ENCODE measurements at regions not wholly inside any gene's neighbourhood (a gene's known extent, or its start where the extent isn't known, plus 50 kb on each side); places are given as distances from the start of the nearest gene placed in this dataset.
"Not testable (repeated sequence)": the region's sequence is repeated elsewhere in the genome, so short reads cannot be mapped to it uniquely, and the experiment has no call there.

DNA sequence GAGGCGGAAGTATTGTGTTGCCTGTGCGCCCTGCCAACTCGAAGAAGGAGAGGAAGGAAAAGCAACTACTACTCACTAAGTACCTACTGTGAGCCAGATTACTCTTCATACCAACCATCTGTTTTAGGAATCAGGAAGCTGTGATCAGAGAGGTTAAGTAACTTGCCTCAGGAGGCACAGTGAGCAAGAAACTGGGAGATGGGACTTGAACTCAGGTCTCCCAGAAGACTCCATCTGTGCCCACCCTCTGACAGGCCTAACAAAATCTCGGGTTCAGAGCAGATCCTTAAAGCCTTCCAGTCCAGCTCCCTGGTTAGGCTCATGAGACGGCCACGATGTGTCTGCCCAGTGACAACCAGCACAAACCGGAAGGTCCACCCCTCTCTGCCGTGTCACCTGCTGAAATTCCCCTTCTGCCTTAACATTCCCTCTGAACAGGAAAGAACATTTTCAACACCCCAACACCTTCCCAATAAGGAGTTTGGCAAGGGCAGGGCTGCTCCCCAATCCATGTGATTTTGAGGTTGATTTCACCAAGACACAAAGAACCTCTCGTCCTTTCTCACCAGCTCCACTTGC, 230.1 kb downstream of the TOMM20 start:
- peaks cover 15% of the 10 kb centered on the region for H3K4me1 Mint-ChIP-seq
- ATAC-seq, result no peak
- H3K27ac Mint-ChIP-seq, result no peak overlapping the region
- DNase-seq (ENCODE audit: low spot score in 2 of 2), result no peak
- no peaks in the 10 kb centered on the region for H3K9me3 Mint-ChIP-seq
- no peaks in the 10 kb centered on the region for H3K36me3 Mint-ChIP-seq
- H3K4me3 Mint-ChIP-seq, result no peak overlapping the region

DNA sequence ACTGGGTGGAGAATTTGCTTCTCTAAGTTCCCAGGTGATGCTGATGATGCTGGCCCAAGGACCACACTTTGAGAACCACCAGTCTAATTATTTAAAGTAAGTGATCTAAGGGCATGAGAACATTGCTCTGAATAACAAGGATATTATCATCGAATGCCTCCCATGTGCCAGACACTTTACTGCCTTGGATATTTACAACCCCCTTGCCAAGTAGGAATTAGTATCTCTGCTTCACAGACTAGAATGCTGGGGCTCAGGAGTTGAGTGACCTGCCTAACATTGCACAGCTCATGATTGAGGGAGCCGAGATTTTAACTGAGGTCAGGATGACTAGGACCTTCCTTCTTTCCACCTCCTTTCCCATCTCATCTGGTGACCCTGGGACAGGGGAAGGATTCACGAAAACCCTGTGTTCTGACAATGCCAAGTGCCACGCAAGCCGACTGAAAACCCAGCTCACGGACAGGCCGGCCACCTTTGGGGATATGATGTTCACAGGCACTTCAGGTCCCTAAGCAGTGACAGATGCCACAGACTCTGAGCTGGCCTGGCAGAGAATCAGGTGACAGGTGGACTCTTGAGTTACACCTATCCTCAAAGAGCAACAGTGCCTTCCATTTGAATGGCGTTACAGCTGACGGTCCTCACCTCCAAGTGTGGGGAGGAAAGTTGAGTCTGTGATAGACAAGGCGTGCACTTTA, 230.7 kb downstream of the TOMM20 start:
- Mint-ChIP-seq H3K4me1 (peaks cover 21% of the 10 kb centered on the region), H3K9me3 (no peaks in the 10 kb centered on the region), H3K36me3 (no peaks in the 10 kb centered on the region), H3K27ac (no peak overlapping the region), H3K4me3 (no peak overlapping the region)
- ATAC-seq (no peak), DNase-seq (ENCODE audit: low spot score in 2 of 2) (no peak)

DNA sequence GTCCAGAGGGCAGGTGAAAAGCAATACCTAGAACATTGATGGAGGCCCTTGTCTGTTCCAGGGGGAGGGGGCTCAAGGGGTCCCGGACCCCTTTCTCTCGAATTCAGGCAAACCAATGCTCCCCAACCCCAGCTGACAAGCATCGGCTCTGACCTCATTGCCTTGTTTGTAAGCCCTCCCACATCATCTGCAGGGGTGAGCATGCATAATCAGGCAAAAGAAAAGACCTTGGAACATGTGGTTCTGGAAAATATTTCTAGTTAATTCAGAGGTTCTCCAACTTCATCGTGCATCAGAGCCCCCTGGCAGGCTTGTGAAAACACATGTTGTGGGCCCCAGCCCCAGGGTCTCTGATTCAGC, 231.3 kb downstream of the TOMM20 start:
- no peaks in the 10 kb centered on the region for H3K9me3 Mint-ChIP-seq
- H3K4me1 Mint-ChIP-seq, result peaks cover 21% of the 10 kb centered on the region
- H3K36me3 Mint-ChIP-seq, result no peaks in the 10 kb centered on the region
- H3K4me3 Mint-ChIP-seq, result no peak overlapping the region
- ATAC-seq (no peak), DNase-seq (ENCODE audit: low spot score in 2 of 2) (no peak)
- no peak overlapping the region for H3K27ac Mint-ChIP-seq

DNA sequence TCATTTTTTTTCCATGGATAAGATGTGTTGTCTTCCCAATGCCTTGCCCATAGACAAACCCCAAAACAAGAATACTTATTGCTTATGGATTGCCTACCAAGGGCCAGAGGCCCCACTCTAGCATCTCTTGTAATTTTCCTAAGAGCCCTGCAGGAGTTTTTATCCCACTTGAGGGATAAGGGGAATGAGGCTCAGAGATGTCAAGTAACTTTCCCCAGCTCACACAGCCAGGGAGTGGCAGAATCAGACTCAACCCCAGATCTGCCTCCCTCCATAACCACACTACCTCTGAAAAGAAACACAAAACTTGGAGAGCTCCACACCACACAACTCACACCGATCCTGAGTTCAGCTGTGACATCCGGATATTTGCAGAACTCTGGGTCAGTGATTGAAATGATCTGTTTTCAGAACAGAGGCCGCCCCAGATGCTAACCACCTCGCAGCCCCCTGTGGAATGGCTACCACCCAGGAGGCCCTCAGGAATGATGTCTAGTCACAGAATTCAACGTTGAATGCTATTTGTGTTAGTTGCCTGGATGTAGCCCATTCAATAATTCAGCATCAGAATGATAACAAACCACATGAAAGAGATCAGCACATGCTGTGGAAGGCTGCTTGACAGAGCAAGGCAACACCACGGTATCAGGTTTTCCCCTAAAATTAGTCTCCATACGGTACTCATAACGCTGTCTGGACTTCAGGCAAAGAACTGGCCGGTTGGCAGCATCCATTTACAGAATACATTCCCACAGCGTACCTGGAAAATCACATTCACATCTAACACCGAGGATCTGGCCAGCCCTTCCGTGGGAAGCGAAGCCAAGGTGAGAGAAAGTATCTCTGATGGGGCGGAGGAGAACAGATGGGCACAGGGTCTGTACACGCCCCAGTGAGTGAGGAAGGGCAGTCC, 231.9 kb downstream of the TOMM20 start:
- H3K27ac Mint-ChIP-seq, result peak overlapping the region; percentile 26
- no peak overlapping the region for H3K4me3 Mint-ChIP-seq
- ATAC-seq, result no peak
- no peak for DNase-seq (ENCODE audit: low spot score in 2 of 2)
- no peaks in the 10 kb centered on the region for H3K9me3 Mint-ChIP-seq
- no peaks in the 10 kb centered on the region for H3K36me3 Mint-ChIP-seq
- peaks cover 21% of the 10 kb centered on the region for H3K4me1 Mint-ChIP-seq

DNA sequence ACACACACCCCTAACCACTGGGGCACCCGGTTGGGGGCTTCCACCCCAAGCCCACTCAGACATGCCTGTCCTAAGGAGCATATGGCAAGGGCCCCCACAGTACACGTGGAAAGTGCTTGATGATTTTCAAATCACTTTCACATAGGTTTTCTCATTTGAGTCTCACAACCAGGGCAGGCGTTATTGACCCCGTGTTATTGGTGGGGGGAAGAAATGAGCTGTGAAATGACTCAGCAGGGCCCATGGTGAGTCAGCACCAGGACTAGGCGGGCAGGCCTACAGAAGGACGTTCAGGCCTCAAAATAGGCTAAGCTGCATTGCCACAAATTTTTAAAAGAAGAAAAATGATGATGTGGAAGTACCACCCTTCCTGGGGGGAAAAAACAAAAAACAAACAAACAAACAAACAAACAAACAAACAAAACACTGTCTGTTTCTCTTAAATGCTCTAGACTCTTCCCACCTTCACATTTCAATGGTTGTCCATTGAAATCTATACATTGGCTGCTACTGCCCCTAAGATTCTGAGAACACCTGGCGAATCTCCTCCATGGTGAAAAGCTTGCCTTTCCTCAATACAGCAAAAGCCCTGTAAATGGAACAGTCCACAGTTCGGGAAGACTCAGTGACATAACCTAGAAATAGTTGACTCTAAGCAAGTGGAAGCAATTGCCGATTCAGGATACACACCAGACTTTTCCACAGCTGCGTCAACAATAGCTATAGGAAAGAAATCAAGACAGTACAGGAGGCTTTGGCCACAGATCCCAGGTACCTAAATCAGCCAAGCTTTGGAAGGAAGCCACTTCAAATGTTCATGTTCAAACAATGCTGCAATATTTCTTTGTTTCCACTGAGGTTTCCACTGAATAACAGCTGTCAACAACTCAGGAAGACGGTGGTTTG, 234.7 kb downstream of the TOMM20 start:
- peak; percentile 28 to 78 for DNase-seq (ENCODE audit: low spot score in 2 of 2)
- no peaks in the 10 kb centered on the region for H3K36me3 Mint-ChIP-seq
- no peak overlapping the region for H3K4me3 Mint-ChIP-seq
- ATAC-seq, result peak; percentile 99
- peaks cover 40% of the 10 kb centered on the region for H3K4me1 Mint-ChIP-seq
- H3K27ac Mint-ChIP-seq, result peak overlapping the region; percentile 37
- no peaks in the 10 kb centered on the region for H3K9me3 Mint-ChIP-seq

DNA sequence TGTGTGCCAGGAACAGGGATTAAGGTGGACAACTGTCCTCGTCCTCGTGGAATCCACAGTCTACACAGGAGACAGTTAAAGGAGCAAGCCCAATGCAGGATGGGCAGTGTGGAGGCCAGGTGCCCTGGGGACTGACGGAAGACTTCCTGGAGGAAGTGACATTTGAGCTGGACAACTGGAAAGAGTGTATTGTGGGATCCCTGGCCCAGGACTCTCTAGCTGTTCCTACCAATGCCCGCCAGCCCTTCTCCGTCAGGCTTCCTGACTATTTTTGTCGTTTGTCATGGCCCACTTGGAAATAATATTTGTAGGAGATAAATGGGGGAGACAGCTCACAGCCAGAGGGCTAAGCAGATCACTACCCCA, 235.3 kb downstream of the TOMM20 start:
- Mint-ChIP-seq H3K4me1 (peaks cover 40% of the 10 kb centered on the region), H3K4me3 (no peak overlapping the region), H3K27ac (peak overlapping the region; percentile 37), H3K9me3 (peaks cover 2% of the 10 kb centered on the region), H3K36me3 (no peaks in the 10 kb centered on the region)
- DNase-seq (ENCODE audit: low spot score in 2 of 2) (no peak), ATAC-seq (no peak)

DNA sequence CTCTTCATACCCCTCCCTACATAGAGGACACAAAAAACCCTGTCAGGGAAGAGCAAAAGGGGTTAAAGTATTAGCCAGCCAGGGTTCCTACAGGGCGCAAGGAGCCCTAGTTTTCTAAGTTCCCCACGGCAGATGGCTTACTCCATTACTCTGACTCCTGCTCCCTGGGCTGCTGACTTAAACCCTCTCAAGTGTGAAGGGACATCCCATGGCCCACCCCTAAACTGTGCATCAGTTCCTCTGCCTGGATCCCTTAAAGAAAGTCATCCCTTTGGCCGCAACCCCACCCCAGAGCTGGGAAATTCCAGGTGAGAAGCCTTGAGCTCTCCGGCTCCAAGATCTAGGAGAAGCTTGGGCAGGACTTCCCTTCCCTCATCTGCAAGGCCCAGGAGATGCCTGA, 236.0 kb downstream of the TOMM20 start:
- H3K9me3 Mint-ChIP-seq, result peaks cover 3% of the 10 kb centered on the region
- no peaks in the 10 kb centered on the region for H3K36me3 Mint-ChIP-seq
- no peak overlapping the region for H3K27ac Mint-ChIP-seq
- no peak for DNase-seq (ENCODE audit: low spot score in 2 of 2)
- ATAC-seq, result no peak
- peaks cover 40% of the 10 kb centered on the region for H3K4me1 Mint-ChIP-seq
- H3K4me3 Mint-ChIP-seq, result no peak overlapping the region

DNA sequence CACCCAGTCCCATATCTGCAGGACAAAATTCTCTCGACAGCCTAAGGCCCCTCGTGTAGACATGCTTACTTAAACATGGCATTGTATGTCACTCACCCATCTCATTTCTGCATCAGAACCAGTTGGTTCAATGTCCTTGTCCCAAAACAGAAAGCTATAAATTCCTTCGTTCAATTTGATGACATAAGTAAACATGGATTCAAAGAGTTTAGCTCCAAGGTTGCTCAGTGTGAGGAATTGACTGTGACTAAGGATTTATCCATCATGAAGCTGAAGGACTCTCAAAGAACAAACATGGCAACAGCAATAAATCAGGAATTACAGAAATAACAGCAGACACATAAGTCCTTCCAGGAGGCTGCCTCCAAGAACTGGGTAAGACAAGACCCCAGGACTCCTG, 237.2 kb downstream of the TOMM20 start:
- H3K4me1 Mint-ChIP-seq, result peaks cover 40% of the 10 kb centered on the region
- DNase-seq (ENCODE audit: low spot score in 2 of 2) (no peak), ATAC-seq (no peak)
- H3K9me3 Mint-ChIP-seq, result peaks cover 6% of the 10 kb centered on the region
- H3K27ac Mint-ChIP-seq, result no peak overlapping the region
- no peak overlapping the region for H3K4me3 Mint-ChIP-seq
- no peaks in the 10 kb centered on the region for H3K36me3 Mint-ChIP-seq

DNA sequence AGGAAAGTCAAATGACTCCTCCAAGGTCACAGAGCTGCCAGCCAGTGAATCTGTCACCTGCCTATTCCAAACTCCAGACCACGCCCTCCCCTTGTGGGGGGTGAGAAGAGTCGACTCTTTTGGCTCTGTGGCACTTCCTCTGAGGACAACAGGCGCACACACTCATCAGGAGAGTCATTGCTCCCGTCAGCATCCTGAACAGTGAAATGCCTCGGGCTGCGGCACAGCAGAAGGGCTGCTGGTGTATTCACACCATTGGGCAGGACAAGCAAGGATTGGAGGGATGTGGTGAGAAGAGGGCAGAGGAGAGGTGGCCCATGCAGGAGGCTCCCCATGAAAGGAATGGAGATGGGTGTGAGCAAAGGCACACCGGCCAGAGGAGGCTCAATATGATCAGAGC, 239.0 kb downstream of the TOMM20 start:
- Mint-ChIP-seq H3K9me3 (peaks cover 6% of the 10 kb centered on the region), H3K4me3 (no peak overlapping the region), H3K27ac (no peak overlapping the region), H3K4me1 (peaks cover 40% of the 10 kb centered on the region), H3K36me3 (no peaks in the 10 kb centered on the region)
- ATAC-seq, result no peak
- no peak for DNase-seq (ENCODE audit: low spot score in 2 of 2)

DNA sequence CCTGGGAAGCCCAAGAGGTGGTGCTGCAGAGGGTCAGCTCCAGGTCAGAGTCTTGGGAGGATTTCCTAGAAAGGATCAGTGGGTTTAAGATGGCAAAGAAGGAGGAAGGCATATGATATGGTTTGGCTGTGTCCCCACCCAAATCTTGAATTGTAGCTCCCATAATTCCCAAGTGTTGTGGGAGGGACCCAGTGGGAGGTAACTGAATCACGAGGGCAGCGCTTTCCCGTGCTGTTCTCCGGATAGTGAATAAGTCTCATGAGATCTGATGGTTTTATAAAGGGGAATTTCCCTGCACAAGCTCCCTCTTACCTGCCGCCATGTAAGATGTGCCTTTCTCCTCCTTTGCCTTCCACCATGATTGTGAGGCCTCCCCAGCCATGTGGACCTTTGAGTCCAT, 240.4 kb downstream of the TOMM20 start:
- not testable (repeated sequence) for ATAC-seq; H3K9me3 Mint-ChIP-seq; H3K36me3 Mint-ChIP-seq; H3K4me3 Mint-ChIP-seq; DNase-seq (ENCODE audit: low spot score in 2 of 2); H3K27ac Mint-ChIP-seq
- H3K4me1 Mint-ChIP-seq, result peaks cover 34% of the 10 kb centered on the region

DNA sequence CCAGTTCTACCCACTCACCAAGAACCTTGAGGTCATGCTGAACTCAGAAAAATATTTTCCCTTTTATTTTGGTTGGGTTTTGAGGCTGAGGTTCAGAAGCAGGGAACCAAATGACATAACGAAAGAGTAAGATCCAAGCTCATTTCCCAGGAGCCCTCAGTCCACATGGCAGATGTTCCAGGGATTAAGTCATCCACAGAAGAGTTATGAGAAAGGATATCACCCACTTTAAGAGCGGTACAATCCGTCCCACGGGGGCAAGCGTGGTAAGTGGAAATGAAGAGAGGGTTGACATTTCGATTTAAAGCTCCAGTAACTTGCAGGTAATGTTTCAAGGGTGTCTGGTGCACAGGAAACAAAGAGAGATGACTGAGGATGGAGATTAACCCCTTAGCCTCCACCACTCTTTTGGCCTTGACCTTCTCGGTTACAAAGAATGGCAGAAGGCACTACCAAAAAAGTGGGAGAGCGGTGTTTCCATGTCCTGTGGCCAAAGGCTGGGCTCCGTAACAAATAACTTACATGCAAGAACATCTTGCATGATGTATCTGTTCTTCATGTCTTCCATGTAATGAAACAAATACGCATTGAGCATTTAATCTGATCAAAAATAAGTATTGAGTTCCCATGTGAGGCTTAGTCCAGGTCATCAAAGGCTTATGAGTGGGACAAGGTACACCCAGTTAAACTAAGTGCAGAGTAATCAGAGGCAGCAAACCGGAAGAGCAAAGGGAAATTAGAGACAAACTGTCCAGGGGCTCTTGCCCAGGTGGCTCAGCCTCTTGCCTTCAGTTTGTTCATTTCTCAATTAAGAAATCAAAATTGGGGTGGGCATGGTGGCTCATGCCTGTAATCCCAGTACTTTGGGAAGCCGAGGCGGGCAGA, 241.4 kb downstream of the TOMM20 start:
- Mint-ChIP-seq H3K9me3 (peaks cover 6% of the 10 kb centered on the region), H3K36me3 (no peaks in the 10 kb centered on the region), H3K4me1 (peaks cover 40% of the 10 kb centered on the region), H3K4me3 (no peak overlapping the region), H3K27ac (no peak overlapping the region)
- no peak for DNase-seq (ENCODE audit: low spot score in 2 of 2)
- no peak for ATAC-seq

DNA sequence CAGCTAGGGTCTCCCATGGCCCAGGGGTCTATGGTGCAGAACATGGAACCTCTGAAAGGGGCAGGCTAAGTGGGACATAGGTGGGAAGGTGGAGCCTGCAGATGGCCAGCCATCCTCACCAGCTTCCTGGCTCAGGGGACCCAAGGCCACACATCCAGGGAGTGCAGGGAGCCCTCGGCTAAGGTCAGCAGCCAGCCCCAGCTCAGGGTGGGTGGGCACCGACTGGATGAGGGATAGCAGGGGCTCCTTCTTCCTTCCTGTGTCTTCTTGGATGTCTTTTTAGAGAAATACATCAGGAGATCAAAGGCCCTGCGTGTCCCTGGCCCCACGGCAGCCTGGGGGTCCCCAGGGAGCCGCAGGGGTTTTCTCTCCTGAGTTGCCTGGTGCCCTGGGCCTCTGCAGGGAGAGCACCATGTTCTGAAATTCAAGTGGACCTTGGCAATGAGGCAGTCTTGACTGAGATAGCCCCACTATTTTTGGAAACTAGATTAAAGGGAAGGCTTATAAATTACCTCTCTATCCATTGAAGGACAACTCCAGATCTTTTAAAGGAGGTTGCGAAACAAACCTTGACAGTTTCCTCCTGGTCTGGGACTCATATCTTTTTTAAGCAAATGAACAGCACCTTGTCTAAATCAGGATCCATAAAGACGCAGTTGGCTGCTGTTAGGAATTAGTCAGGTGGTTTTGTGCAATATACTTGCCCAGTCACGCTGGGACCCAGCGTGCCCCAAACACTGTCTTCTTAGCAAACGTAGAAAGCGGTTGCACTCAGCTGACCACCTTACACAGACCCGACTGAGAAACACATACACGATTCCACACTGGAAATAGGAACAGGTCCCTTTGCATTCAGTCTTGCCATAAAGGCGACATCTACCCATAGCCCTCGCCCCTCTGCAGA, 242.3 kb downstream of the TOMM20 start:
- peaks cover 48% of the 10 kb centered on the region for H3K4me1 Mint-ChIP-seq
- ATAC-seq, result no peak
- no peak for DNase-seq (ENCODE audit: low spot score in 2 of 2)
- H3K36me3 Mint-ChIP-seq, result no peaks in the 10 kb centered on the region
- H3K9me3 Mint-ChIP-seq, result peaks cover 6% of the 10 kb centered on the region
- H3K4me3 Mint-ChIP-seq, result no peak overlapping the region
- no peak overlapping the region for H3K27ac Mint-ChIP-seq

DNA sequence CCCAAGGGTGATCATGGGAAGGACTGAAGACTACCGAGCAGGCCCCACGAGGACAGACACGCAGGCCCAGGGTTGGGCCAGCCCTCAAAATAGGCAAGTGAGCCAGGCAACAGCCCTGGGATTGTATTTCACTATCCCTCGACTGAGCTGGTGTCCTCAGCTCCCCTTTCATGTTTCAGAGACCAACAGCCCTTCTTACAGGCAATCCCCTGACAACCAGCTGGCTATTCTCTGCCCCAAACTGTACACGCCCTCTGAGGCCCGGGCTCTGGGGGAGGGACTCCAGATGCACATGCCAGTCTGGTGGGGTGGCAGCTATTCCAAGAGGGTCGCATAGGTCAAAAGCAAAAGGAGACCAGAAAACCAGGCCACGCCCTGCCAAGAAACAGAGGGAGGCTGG, 243.0 kb downstream of the TOMM20 start:
- ATAC-seq (no peak), DNase-seq (ENCODE audit: low spot score in 2 of 2) (no peak)
- H3K36me3 Mint-ChIP-seq, result no peaks in the 10 kb centered on the region
- H3K27ac Mint-ChIP-seq, result no peak overlapping the region
- H3K4me3 Mint-ChIP-seq, result no peak overlapping the region
- H3K4me1 Mint-ChIP-seq, result peaks cover 45% of the 10 kb centered on the region
- peaks cover 6% of the 10 kb centered on the region for H3K9me3 Mint-ChIP-seq

Data from stimulated activated effector memory CD8-positive, alpha-beta T cell treated with anti-CD3 and anti-CD28 coated beads, Interleukin-12 subunit alpha, Interleukin-12 subunit beta, amount 100 ng/mL, for 72 hours (primary cell).